ENCODE measurements at regions not wholly inside any gene's neighbourhood (a gene's known extent, or its start where the extent isn't known, plus 50 kb on each side); places are given as distances from the start of the nearest gene placed in this dataset.

DNA sequence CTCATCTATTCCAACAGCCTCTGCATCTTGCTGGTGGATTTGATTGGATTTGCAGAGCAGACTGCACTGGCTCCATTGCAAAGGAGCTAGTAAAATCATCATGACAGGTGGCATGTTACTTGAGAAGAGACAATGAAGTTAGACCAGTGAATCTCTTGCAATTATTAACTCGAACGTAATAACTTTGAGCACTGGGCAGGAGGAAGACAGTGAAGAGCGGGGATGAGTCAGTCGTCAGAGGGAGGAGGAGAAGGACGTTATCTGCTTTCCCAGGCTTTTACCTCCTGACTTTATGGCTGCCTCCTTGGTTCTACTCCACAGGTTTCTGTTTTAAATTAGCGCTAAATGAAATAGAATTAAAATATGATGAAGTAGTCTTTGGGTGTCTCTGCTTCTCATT lies 257.8 kb upstream of the IPO5 start:
- no peak overlapping the region for H3K4me3 ChIP-seq (ENCODE audit: insufficient read depth, low read depth, low read length)
- no peak overlapping the region for H2BK5ac ChIP-seq (ENCODE audit: low read depth, low read length, poor library complexity, severe bottlenecking)
- BruUV-seq (replicated peaks), result no TSS peak
- no peak overlapping the region for H3K4me2 ChIP-seq (ENCODE audit: low read depth, low read length)
- H3K36me3 ChIP-seq (ENCODE audit: control insufficient read depth, insufficient read depth, low read length), result no peaks in the 10 kb centered on the region
- no peak overlapping the region for H3K23ac ChIP-seq (ENCODE audit: low read depth, low read length)
- no CpG with 5 or more reads among the region's 6 CpGs for WGBS, 2 experiments (ENCODE audit: extremely low coverage in 2 of 2, insufficient read length in 1 of 2)
- no peak overlapping the region for H4K91ac ChIP-seq (ENCODE audit: insufficient read depth, low read depth, low read length)
- in situ Hi-C loops (cut with MboI; ENCODE audit: low sequenced_read_pairs), result no loop called here
- no peaks in the 10 kb centered on the region for H4K20me1 ChIP-seq (ENCODE audit: insufficient read depth, low read length)
- H3K18ac ChIP-seq (ENCODE audit: low read depth, low read length), result no peak overlapping the region
- no peaks in the 10 kb centered on the region for H3K79me1 ChIP-seq (ENCODE audit: low read depth in 1 of 2, low read length in 2 of 2)
- H4K5ac ChIP-seq (ENCODE audit: low read depth, low read length), result no peak overlapping the region
- dilution Hi-C loops (cut with HindIII; ENCODE audit: low sequenced_read_pairs, unreplicated experiment), result no loop called here
- H3K56ac ChIP-seq (ENCODE audit: extremely low read depth, insufficient read depth, low read length), result no peak overlapping the region
- no peak overlapping the region for H3K27ac ChIP-seq (ENCODE audit: insufficient read depth, low read length)
- CTCF ChIA-PET, result no interaction called here
- H2BK20ac ChIP-seq (ENCODE audit: low read depth, low read length), result no peak overlapping the region
- H3K9me3 ChIP-seq (ENCODE audit: control insufficient read depth, insufficient read depth, low read length), result no peaks in the 10 kb centered on the region
- no peaks in the 10 kb centered on the region for H3K9me1 ChIP-seq (ENCODE audit: insufficient read depth, low read length)
- DNase-seq, result no peak
- no peak overlapping the region for H3K4ac ChIP-seq (ENCODE audit: low read depth, low read length)
- H2BK15ac ChIP-seq (ENCODE audit: low read depth, low read length), result no peak overlapping the region
- H4K8ac ChIP-seq (ENCODE audit: low read depth in 2 of 2, low read length in 2 of 2), result no peak overlapping the region
- no peak for TF ChIP-seq RCOR1 (IDR thresholded peaks at IDR 0.05; ENCODE audit: insufficient replicate concordance, low read length)
- TF ChIP-seq, protein P1, sequence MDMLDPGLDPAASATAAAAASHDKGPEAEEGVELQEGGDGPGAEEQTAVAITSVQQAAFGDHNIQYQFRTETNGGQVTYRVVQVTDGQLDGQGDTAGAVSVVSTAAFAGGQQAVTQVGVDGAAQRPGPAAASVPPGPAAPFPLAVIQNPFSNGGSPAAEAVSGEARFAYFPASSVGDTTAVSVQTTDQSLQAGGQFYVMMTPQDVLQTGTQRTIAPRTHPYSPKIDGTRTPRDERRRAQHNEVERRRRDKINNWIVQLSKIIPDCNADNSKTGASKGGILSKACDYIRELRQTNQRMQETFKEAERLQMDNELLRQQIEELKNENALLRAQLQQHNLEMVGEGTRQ (IDR thresholded peaks at IDR 0.05; ENCODE audit: low read depth, low read length), result no peak
- TF ChIP-seq, protein P2, sequence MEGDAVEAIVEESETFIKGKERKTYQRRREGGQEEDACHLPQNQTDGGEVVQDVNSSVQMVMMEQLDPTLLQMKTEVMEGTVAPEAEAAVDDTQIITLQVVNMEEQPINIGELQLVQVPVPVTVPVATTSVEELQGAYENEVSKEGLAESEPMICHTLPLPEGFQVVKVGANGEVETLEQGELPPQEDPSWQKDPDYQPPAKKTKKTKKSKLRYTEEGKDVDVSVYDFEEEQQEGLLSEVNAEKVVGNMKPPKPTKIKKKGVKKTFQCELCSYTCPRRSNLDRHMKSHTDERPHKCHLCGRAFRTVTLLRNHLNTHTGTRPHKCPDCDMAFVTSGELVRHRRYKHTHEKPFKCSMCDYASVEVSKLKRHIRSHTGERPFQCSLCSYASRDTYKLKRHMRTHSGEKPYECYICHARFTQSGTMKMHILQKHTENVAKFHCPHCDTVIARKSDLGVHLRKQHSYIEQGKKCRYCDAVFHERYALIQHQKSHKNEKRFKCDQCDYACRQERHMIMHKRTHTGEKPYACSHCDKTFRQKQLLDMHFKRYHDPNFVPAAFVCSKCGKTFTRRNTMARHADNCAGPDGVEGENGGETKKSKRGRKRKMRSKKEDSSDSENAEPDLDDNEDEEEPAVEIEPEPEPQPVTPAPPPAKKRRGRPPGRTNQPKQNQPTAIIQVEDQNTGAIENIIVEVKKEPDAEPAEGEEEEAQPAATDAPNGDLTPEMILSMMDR (conservative IDR thresholded peaks at IDR 0.05; ENCODE audit: low read depth, low read length), result no peak
- TF ChIP-seq NFE2L2 (IDR thresholded peaks at IDR 0.05; ENCODE audit: low read depth, low read length), result no peak
- TF ChIP-seq MAFK (IDR thresholded peaks at IDR 0.05; ENCODE audit: low read depth, low read length), result no peak
- TF ChIP-seq, protein P3, sequence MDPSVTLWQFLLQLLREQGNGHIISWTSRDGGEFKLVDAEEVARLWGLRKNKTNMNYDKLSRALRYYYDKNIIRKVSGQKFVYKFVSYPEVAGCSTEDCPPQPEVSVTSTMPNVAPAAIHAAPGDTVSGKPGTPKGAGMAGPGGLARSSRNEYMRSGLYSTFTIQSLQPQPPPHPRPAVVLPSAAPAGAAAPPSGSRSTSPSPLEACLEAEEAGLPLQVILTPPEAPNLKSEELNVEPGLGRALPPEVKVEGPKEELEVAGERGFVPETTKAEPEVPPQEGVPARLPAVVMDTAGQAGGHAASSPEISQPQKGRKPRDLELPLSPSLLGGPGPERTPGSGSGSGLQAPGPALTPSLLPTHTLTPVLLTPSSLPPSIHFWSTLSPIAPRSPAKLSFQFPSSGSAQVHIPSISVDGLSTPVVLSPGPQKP (IDR thresholded peaks at IDR 0.05; ENCODE audit: borderline replicate concordance, low read depth, low read length), result no peak
- TF ChIP-seq FOS (IDR thresholded peaks at IDR 0.05; ENCODE audit: low read depth, low read length), result no peak
- no peak for TF ChIP-seq MAZ (IDR thresholded peaks at IDR 0.05; ENCODE audit: borderline replicate concordance, low read depth, low read length)
- no peak for TF ChIP-seq CHD1 (IDR thresholded peaks at IDR 0.05; ENCODE audit: low read depth, low read length)
- TF ChIP-seq POLR2A (IDR thresholded peaks at IDR 0.05; ENCODE audit: low read depth, low read length), result no peak
- no peak for TF ChIP-seq BHLHE40 (IDR thresholded peaks at IDR 0.05; ENCODE audit: low read depth, low read length)
- no peak for TF ChIP-seq SMC3 (IDR thresholded peaks at IDR 0.05; ENCODE audit: low read depth, low read length)
- TF ChIP-seq RAD21 (IDR thresholded peaks at IDR 0.05; ENCODE audit: low read length), result no peak
- no peak for TF ChIP-seq CEBPB (IDR thresholded peaks at IDR 0.05; ENCODE audit: low read depth, low read length)
- TF ChIP-seq RFX5 (IDR thresholded peaks at IDR 0.05; ENCODE audit: low read depth, low read length), result no peak
- TF ChIP-seq MXI1 (IDR thresholded peaks at IDR 0.05; ENCODE audit: borderline replicate concordance, low read depth, low read length), result no peak
- POLR2A ChIA-PET (ENCODE audit: unreplicated experiment), result no interaction called here
- ATAC-seq (ENCODE audit: low read depth), result no peak
- no peak overlapping the region for H3K9ac ChIP-seq (ENCODE audit: low read depth, low read length)
- no peak overlapping the region for H2AFZ ChIP-seq (replicated peaks; ENCODE audit: low read length, poor library complexity)
- no peaks in the 10 kb centered on the region for H3K4me1 ChIP-seq (ENCODE audit: control insufficient read depth, insufficient read depth, low read length)
- H2AK9ac ChIP-seq (replicated peaks; ENCODE audit: low read depth, low read length, poor library complexity), result no peak overlapping the region
- H3K14ac ChIP-seq (replicated peaks; ENCODE audit: low read depth, low read length), result no peak overlapping the region
- intact Hi-C loops (cut with micrococcal nuclease), result no loop called here
- no peaks in the 10 kb centered on the region; the same call in 1 of the 2 replicates for H3K27me3 ChIP-seq (ENCODE audit: control insufficient read depth, insufficient read depth, low read length)
- H2BK120ac ChIP-seq (ENCODE audit: low read depth, low read length), result no peak overlapping the region
- H2AK5ac ChIP-seq (ENCODE audit: low read depth, low read length), result no peak overlapping the region
